ENCODE measurements at regions not wholly inside any gene's neighbourhood (a gene's known extent, or its start where the extent isn't known, plus 50 kb on each side); places are given as distances from the start of the nearest gene placed in this dataset.

DNA sequence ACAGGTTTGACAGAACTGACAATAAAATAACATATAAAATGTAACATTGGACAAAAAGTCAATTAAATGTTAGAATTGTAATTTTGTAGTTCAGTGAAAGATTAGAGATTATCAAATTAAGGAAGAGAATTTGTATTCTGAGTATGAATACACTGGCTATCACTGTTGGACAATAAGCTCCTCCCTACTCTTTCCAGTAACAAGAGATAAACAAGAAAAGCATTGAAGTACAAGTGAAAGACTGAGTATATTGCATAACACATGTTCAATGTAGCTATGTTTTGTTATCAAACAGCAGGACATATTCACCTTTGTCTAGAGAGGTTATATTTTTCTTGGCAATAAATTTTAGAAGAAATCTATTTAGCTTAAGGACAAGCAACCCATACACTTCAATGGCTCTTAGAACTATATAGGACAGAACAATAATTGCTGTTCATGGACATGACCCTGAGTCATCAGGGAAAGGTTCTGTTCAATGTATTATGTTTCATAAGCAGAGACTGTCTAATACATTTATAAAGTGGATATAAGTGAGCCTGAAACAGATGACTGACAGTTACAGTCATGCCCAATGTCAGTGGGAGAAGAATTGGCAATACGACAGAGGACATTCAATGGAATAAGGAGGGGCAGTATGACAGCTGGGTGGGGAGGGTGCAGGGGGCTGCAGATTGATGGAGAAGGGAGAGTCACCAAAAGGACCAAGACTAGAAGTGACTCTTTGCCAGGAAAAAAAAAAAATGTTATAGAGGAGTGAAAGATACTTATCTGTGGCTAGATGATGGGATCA lies 520.4 kb downstream of the FRK start:
- H3K4ac ChIP-seq (replicated peaks; ENCODE audit: insufficient read length, low read depth, low read length) = no peak overlapping the region
- H3K9me3 ChIP-seq (ENCODE audit: insufficient read depth in 2 of 2, low read depth in 1 of 2, low read length in 1 of 2) = no peaks in the 10 kb centered on the region
- no peak overlapping the region for H3K9ac ChIP-seq (replicated peaks in 1 of 4; ENCODE audit: extremely low read depth in 1 of 4, low read depth in 3 of 4, low read length in 3 of 4)
- H3K36me3 ChIP-seq (ENCODE audit: control insufficient read depth in 2 of 4, insufficient read depth in 4 of 4, low read length in 3 of 4) = no peaks in the 10 kb centered on the region
- no peak overlapping the region for H2BK5ac ChIP-seq (ENCODE audit: low read depth, low read length)
- CTCF ChIA-PET (ENCODE audit: partially characterized antibody) = no interaction called here
- no peak overlapping the region for H2AFZ ChIP-seq (ENCODE audit: low read length)
- H3K79me1 ChIP-seq (ENCODE audit: low read depth, low read length) = no peaks in the 10 kb centered on the region
- no peak overlapping the region for H2BK15ac ChIP-seq (ENCODE audit: low read length)
- H3K27ac ChIP-seq (ENCODE audit: low read depth, low read length) = no peak overlapping the region
- no peak overlapping the region for H3K14ac ChIP-seq (ENCODE audit: insufficient read length)
- H2AK5ac ChIP-seq (ENCODE audit: low read depth, low read length) = no peak overlapping the region
- H4K20me1 ChIP-seq (replicated peaks in 1 of 2; ENCODE audit: control insufficient read depth in 1 of 2, insufficient read depth in 2 of 2, low read length in 2 of 2) = no peaks in the 10 kb centered on the region
- no peaks in the 10 kb centered on the region; a peak in 1 of 7 replicates for H3K27me3 ChIP-seq (replicated peaks in 1 of 4; ENCODE audit: control insufficient read depth in 3 of 4, extremely low read depth in 1 of 4, insufficient read depth in 3 of 4, low read length in 3 of 4)
- no peaks in the 10 kb centered on the region for H3K79me2 ChIP-seq (ENCODE audit: control insufficient read depth in 1 of 2, insufficient read depth in 2 of 2, low read length in 2 of 2)
- no peak overlapping the region for H3K56ac ChIP-seq (replicated peaks; ENCODE audit: insufficient read length, low read depth, low read length)
- H3K23me2 ChIP-seq (ENCODE audit: low read depth, low read length) = no peaks in the 10 kb centered on the region
- H3K4me1 ChIP-seq (replicated peaks in 1 of 4; ENCODE audit: control insufficient read depth in 3 of 4, insufficient read depth in 4 of 4, low read length in 3 of 4) = peaks cover 0 to 3% (median 0%) of the 10 kb centered on the region in 4 experiments; a peak in 1 of 7 replicates
- no peak overlapping the region for H2BK12ac ChIP-seq (ENCODE audit: low read depth, low read length)
- FAIRE-seq (no peak), DNase-seq (ENCODE audit: low read depth in 1 of 2, low spot score in 2 of 2) (no peak)
- no peak overlapping the region for H3K4me3 ChIP-seq (ENCODE audit: extremely low read depth in 1 of 4, insufficient read depth in 2 of 4, low read depth in 3 of 4, low read length in 4 of 4)
- no peak overlapping the region for H4K91ac ChIP-seq (replicated peaks; ENCODE audit: insufficient read length, low read length)
- H3K23ac ChIP-seq (ENCODE audit: insufficient read length) = no peak overlapping the region
- POLR2A ChIA-PET (ENCODE audit: partially characterized antibody) = no interaction called here
- no peak overlapping the region for H3K4me2 ChIP-seq (ENCODE audit: insufficient read depth in 1 of 2, low read depth in 2 of 2, low read length in 2 of 2)
- no peak overlapping the region for H3K18ac ChIP-seq (ENCODE audit: extremely low read depth, low read length)
- WGBS, 2 experiments (ENCODE audit: extremely low coverage in 1 of 2, insufficient coverage in 1 of 2, insufficient read length in 1 of 2, insufficient replicate concordance in 2 of 2, low coverage in 1 of 2, low lambda C conversion rate in 2 of 2, missing lambda C conversion rate in 1 of 2) = 94% methylated on average over 1 of the region's 1 CpG; no CpG with 5 or more reads in 1 of the 2 experiments
- no peak overlapping the region for H4K8ac ChIP-seq (ENCODE audit: extremely low read depth, insufficient read depth, low read length)
- no peak for TF ChIP-seq SIN3A (conservative IDR thresholded peaks at IDR 0.05 in 1 of 2, IDR thresholded peaks at IDR 0.05 in 1 of 2; ENCODE audit: low read depth in 1 of 2, low read length in 2 of 2)
- no peak for TF ChIP-seq E2F6 (IDR thresholded peaks at IDR 0.05)
- TF ChIP-seq NRF1 (IDR thresholded peaks at IDR 0.05; ENCODE audit: low read depth, low read length) = no peak
- no peak for TF ChIP-seq CHD2 (IDR thresholded peaks at IDR 0.05; ENCODE audit: low read length)
- TF ChIP-seq ASH2L (IDR thresholded peaks at IDR 0.05; ENCODE audit: low read length) = no peak
- no peak for TF ChIP-seq TCF12 (IDR thresholded peaks at IDR 0.05; ENCODE audit: low read depth, low read length)
- TF ChIP-seq, protein P1, sequence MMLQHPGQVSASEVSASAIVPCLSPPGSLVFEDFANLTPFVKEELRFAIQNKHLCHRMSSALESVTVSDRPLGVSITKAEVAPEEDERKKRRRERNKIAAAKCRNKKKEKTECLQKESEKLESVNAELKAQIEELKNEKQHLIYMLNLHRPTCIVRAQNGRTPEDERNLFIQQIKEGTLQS (IDR thresholded peaks at IDR 0.05; ENCODE audit: insufficient read depth, low read depth, low read length) = no peak
- TF ChIP-seq BRCA1 (IDR thresholded peaks at IDR 0.05; ENCODE audit: low read depth, low read length) = no peak
- TF ChIP-seq TEAD4 (IDR thresholded peaks at IDR 0.05; ENCODE audit: low read depth, low read length) = no peak
- no peak for TF ChIP-seq RXRA (IDR thresholded peaks at IDR 0.05; ENCODE audit: insufficient read depth, low read depth, low read length)
- TF ChIP-seq CREB1 (IDR thresholded peaks at IDR 0.05) = no peak
- no peak overlapping the region for H2BK20ac ChIP-seq (ENCODE audit: low read length)
- H2BK120ac ChIP-seq (replicated peaks; ENCODE audit: low read depth, low read length) = no peak overlapping the region
- no peak overlapping the region for H4K5ac ChIP-seq (ENCODE audit: insufficient read length, low read depth, low read length)
